Activated T-helper 2 cell treated with anti-CD3 and anti-CD28 coated beads, Interferon-gamma antibody, Interleukin-2, Interleukin-4, amounts not matched to agents 10 μg/mL and 5 μg/mL and 100 μg/mL, durations not matched to agents 14 hours and 24 hours and 36 hours (primary cell): ENCODE measurements at regions not wholly inside any gene's neighbourhood (a gene's known extent, or its start where the extent isn't known, plus 50 kb on each side); places are given as distances from the start of the nearest gene placed in this dataset.

Experiments used
- DNase-seq: peaks from one replicate; pipeline ENCODE4 v3.0.0; 2021; ENCODE audit warnings: low spot score
- H3K27ac Mint-ChIP-seq: one replicate; pipeline ENCODE4 v1.8.0; 2021; ENCODE audit warnings: mixed read lengths
- H3K27me3 Mint-ChIP-seq: one replicate; pipeline ENCODE4 v1.8.0; 2021; ENCODE audit warnings: low read depth, mixed read lengths
- H3K36me3 Mint-ChIP-seq: one replicate; pipeline ENCODE4 v1.8.0; 2021; ENCODE audit warnings: low read depth, mixed read lengths
- H3K4me1 Mint-ChIP-seq: one replicate; pipeline ENCODE4 v1.8.0; 2021; ENCODE audit warnings: low read depth, mixed read lengths
- H3K4me3 Mint-ChIP-seq: one replicate; pipeline ENCODE4 v1.8.0; 2021; ENCODE audit warnings: low read depth, mild to moderate bottlenecking, moderate library complexity, mixed read lengths
- H3K9me3 Mint-ChIP-seq: one replicate; pipeline ENCODE4 v1.8.0; 2021; ENCODE audit warnings: mixed read lengths
- intact Hi-C: fragments of 100-400 bp; cut with micrococcal nuclease; formaldehyde crosslinking; loops from one replicate; pipeline ENCODE4 v1.15.1; 2023

DNA sequence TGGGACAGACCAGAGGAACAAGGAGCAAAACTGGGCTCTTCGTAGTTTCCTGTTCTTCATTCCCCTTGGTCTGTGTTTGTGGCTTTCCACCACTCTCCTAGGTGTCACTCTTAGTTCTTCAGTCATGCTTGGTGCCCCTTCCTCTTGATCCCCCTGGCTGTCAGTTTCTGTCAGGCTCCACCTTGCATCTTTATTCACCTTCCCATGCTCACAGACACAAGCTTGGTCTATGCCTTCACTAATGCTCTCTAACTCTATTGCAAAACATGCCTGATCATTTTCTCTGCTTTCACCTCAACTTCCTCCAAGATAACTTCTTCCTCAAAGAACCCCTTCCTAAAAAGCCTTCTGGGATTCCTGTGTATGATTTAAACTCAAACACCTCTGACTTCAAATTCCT lies 122.9 kb downstream of the GLUL start:
- Mint-ChIP-seq H3K27ac (no peak overlapping the region), H3K9me3 (no peaks in the 10 kb centered on the region), H3K4me1 (peaks cover 4% of the 10 kb centered on the region), H3K27me3 (peaks cover 6% of the 10 kb centered on the region), H3K4me3 (no peak overlapping the region), H3K36me3 (no peaks in the 10 kb centered on the region)
- intact Hi-C loops = no loop called here
- no peak for DNase-seq

- Mint-ChIP-seq H3K4me1 (peaks cover 24% of the 10 kb centered on the region), H3K9me3 (no peaks in the 10 kb centered on the region), H3K27me3 (no peaks in the 10 kb centered on the region), H3K27ac (no peak overlapping the region), H3K4me3 (no peak overlapping the region), H3K36me3 (peaks cover 4% of the 10 kb centered on the region)
- no peak for DNase-seq
- intact Hi-C loops = no loop called here
Observed at GRCh38 chr1:182264185-182264584, 127.4 kb downstream of the GLUL start.

DNA sequence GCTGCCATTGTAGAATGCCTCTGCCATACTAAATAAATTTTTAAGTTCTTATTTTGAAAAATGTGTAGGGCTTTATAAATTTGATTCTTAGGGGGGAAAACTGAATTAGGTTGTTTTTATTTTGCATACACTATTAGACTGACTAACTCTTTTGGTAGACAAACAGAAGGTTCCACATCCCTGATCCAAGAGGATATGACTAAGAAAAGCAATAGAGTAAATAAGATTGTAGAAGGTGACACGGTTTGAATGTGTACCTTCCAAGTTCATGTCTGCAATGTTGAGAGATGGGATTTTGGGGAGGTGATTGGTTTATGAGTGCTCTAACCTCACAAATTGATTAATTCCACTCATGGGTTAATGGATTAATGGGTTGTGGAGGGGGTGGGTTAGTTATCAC lies 127.9 kb downstream of the GLUL start:
- Mint-ChIP-seq H3K9me3 (no peaks in the 10 kb centered on the region), H3K4me1 (peaks cover 25% of the 10 kb centered on the region), H3K36me3 (peaks cover 4% of the 10 kb centered on the region), H3K4me3 (no peak overlapping the region), H3K27ac (no peak overlapping the region), H3K27me3 (no peaks in the 10 kb centered on the region)
- no peak for DNase-seq
- intact Hi-C loops = no loop called here

DNA sequence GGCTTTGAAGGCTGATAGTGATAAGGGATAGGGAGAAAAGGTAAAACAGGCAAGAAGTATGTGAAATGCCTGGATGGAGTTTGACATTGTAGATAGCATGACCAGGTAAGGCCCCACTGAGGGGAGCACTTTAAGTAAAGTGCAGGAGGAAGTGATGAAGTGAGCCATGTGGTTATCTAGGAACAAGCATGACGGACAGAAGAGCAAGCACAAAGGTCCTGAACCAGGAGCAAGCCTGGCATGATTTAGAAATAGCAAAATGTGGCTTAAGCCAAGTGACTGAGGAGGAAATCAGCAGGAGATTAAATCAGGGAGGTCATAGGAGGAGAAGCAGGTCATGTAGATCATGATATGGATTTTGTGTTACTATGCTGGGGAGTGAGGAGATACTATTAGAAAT lies 129.2 kb downstream of the GLUL start:
- peaks cover 4% of the 10 kb centered on the region for H3K36me3 Mint-ChIP-seq
- no peaks in the 10 kb centered on the region for H3K9me3 Mint-ChIP-seq
- peaks cover 24% of the 10 kb centered on the region for H3K4me1 Mint-ChIP-seq
- H3K4me3 Mint-ChIP-seq = no peak overlapping the region
- no peak for DNase-seq
- H3K27me3 Mint-ChIP-seq = no peaks in the 10 kb centered on the region
- no peak overlapping the region for H3K27ac Mint-ChIP-seq
- intact Hi-C loops = no loop called here

DNA sequence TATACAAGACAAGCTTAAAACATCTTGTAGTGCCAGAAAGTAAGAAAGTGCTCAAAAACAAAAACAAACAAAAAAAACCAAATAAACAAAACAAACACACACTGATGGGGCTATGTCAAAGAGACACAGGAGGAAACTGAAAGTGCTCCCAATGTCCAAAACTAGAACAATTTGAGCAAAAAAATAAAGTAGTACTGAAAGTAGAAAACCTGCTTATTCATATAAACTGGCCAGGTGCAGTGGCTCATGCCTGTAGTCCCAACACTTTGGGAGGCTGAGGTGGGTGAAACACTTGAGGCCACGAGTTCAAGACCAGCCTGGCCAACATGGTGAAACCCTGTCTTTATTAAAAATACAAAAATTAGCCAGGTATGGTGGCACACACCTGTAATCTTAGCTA lies 129.9 kb downstream of the GLUL start:
- Mint-ChIP-seq H3K4me1 (peaks cover 24% of the 10 kb centered on the region), H3K36me3 (peaks cover 4% of the 10 kb centered on the region), H3K27me3 (no peaks in the 10 kb centered on the region), H3K27ac (no peak overlapping the region), H3K9me3 (no peaks in the 10 kb centered on the region), H3K4me3 (no peak overlapping the region)
- intact Hi-C loops = no loop called here
- DNase-seq = no peak

- Mint-ChIP-seq H3K27me3 (no peaks in the 10 kb centered on the region), H3K9me3 (no peaks in the 10 kb centered on the region), H3K4me3 (no peak overlapping the region), H3K27ac (no peak overlapping the region), H3K36me3 (peaks cover 4% of the 10 kb centered on the region), H3K4me1 (peaks cover 24% of the 10 kb centered on the region)
- DNase-seq = no peak
- intact Hi-C loops = no loop called here
Observed at GRCh38 chr1:182260516-182260915, 131.1 kb downstream of the GLUL start.

- intact Hi-C loops = loop anchor here (5.0 kb wide), 1 partner anchor 132 kb away; the partner anchor contains the start of gene GLUL
- no peak overlapping the region for H3K4me3 Mint-ChIP-seq
- peaks cover 4% of the 10 kb centered on the region for H3K36me3 Mint-ChIP-seq
Observed at GRCh38 chr1:182259968-182260367, 131.6 kb downstream of the GLUL start.

DNA sequence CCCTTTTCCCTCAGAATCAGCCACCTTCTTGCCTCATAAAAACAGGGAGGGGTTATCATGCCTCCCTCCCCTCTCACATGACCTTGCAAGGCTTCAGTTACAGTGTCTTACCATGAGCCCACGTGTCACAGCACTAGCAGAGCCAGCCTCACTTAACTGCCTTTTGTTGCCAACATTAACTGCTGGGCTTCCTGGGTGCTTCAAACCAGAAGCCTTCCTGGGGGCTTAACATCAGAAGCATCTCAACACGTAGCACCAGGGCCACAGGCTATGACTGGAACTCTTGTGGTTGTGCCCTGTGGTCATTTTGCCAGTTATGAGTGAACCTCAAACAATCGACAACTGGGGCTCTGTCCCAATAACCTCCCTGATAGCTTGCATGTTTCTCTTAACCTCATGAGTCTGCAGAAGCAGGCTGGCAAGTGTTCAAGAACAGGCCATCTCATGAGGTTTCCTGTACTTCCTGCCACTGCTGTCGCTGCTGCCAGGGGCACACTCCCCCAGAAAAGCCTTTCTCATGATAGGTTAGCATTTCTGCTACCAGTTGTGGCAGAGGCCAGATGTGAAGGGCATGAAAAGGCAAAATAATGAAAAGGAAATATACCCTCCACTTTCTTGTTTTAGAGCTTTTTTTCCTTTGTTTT lies 132.2 kb downstream of the GLUL start:
- intact Hi-C loops = loop anchor here (5.0 kb wide), 1 partner anchor 133 kb away; the partner anchor contains the start of gene GLUL
- Mint-ChIP-seq H3K27me3 (no peaks in the 10 kb centered on the region), H3K27ac (peak overlapping the region; percentile 92), H3K36me3 (peaks cover 4% of the 10 kb centered on the region), H3K4me1 (peaks cover 24% of the 10 kb centered on the region), H3K4me3 (peak overlapping the region; percentile 24), H3K9me3 (no peaks in the 10 kb centered on the region)
- DNase-seq = peak; percentile 48

More at GRCh38 chr1:182259968-182260367, 131.6 kb downstream of the GLUL start:
- H3K9me3 Mint-ChIP-seq = no peaks in the 10 kb centered on the region
- peak overlapping the region; percentile 92 for H3K27ac Mint-ChIP-seq
- no peak for DNase-seq
- H3K27me3 Mint-ChIP-seq = no peaks in the 10 kb centered on the region
- H3K4me1 Mint-ChIP-seq = peaks cover 24% of the 10 kb centered on the region

- Mint-ChIP-seq H3K27me3 (no peaks in the 10 kb centered on the region), H3K9me3 (no peaks in the 10 kb centered on the region), H3K4me1 (peaks cover 21% of the 10 kb centered on the region), H3K27ac (no peak overlapping the region), H3K36me3 (peaks cover 4% of the 10 kb centered on the region), H3K4me3 (no peak overlapping the region)
- intact Hi-C loops = loop anchor here (5.0 kb wide), 1 partner anchor 135 kb away; the partner anchor contains the start of gene GLUL
- no peak for DNase-seq
Observed at GRCh38 chr1:182257369-182258063, 134.1 kb downstream of the GLUL start.

GRCh38 chr1:182256931-182257330 lies 134.7 kb downstream of the GLUL start:
- Mint-ChIP-seq H3K4me1 (peaks cover 16% of the 10 kb centered on the region), H3K4me3 (no peak overlapping the region)

DNA sequence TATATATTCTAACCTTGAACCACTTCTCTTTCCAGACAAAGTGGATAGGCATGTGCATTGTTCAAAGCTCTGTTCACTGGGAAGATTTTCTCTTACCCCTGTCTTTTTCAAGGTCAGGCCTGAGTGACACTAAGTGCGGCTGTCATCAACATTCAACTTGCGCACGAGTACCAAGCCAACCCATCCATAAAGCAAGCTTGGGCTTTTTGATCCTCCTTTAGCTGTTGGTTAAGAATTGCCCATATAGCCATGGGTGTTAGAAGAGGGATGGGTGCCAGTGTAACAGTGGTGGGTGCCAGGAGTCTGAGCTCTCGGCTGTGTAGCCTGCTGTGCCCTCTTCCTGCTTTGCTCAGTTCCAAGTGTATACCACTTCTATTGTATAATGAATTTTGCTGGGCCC lies 136.1 kb downstream of the GLUL start:
- intact Hi-C loops = loop anchor here (5.0 kb wide), 1 partner anchor 137 kb away; the partner anchor contains the start of gene GLUL
- Mint-ChIP-seq H3K4me3 (no peak overlapping the region), H3K27me3 (peaks cover 2% of the 10 kb centered on the region), H3K36me3 (peaks cover 4% of the 10 kb centered on the region), H3K9me3 (no peaks in the 10 kb centered on the region), H3K4me1 (peaks cover 13% of the 10 kb centered on the region), H3K27ac (no peak overlapping the region)
- no peak for DNase-seq

More at GRCh38 chr1:182256931-182257330, 134.7 kb downstream of the GLUL start:
- no peaks in the 10 kb centered on the region for H3K27me3 Mint-ChIP-seq
- DNase-seq = no peak
- H3K36me3 Mint-ChIP-seq = peaks cover 4% of the 10 kb centered on the region
- H3K9me3 Mint-ChIP-seq = no peaks in the 10 kb centered on the region
- no peak overlapping the region for H3K27ac Mint-ChIP-seq
- intact Hi-C loops = loop anchor here (5.0 kb wide), 1 partner anchor 135 kb away; the partner anchor contains the start of gene GLUL

DNA sequence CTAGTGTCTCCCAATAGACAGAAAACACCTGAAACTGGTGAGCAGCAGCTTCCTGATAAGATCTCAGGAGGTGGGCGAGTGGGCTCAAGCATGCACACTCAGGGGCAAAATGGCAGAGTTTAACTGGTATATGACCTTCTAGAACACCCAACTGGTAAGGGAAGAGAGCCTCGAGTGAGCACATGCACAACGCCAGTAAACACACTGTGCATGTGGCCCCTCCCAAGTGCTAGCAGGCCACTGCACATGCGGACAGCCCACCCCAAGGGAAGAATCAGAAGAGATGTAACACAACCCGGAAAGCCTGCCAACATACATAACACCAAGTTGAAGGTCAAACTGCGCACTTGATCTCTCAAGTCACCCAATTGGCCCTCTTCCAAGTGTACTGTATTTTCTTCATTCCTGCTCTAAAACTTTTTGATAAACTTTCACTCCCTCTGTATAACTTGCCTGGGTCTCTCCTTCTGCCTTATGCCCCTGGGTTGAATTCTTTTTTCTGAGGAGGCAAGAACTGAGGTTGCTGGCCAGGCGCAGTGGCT lies 138.2 kb downstream of the GLUL start:
- intact Hi-C loops = no loop called here
- H3K27me3 Mint-ChIP-seq = peaks cover 2% of the 10 kb centered on the region
- no peaks in the 10 kb centered on the region for H3K9me3 Mint-ChIP-seq
- no peak overlapping the region for H3K27ac Mint-ChIP-seq
- no peaks in the 10 kb centered on the region for H3K36me3 Mint-ChIP-seq
- no peak overlapping the region for H3K4me3 Mint-ChIP-seq
- peaks cover 15% of the 10 kb centered on the region for H3K4me1 Mint-ChIP-seq
- no peak for DNase-seq

DNA sequence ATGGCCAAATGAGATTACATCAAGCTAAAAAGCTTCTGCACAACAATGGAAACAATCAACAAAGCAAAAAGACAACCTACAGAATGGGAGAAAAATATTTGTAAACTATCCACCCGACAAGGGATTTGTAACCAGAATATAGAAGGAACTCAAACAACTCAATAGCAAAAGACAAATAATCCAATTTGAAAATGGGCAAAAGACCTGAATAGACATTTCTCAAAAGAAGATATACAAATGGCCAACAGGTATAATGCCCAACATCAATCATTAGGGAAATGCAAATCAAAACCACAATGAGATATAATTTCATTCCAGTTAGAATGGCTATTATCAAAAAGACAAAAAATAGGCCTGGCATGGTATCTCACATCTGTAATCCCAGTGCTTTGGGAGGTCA lies 140.0 kb downstream of the GLUL start:
- intact Hi-C loops = no loop called here
- no peak for DNase-seq

More for the DNA sequence above, 140.0 kb downstream of the GLUL start:
- Mint-ChIP-seq H3K9me3 (no peaks in the 10 kb centered on the region), H3K27ac (no peak overlapping the region), H3K4me3 (no peak overlapping the region), H3K4me1 (peaks cover 16% of the 10 kb centered on the region), H3K36me3 (no peaks in the 10 kb centered on the region), H3K27me3 (peaks cover 2% of the 10 kb centered on the region)
